HepG2 (cell line): ENCODE measurements at regions not wholly inside any gene's neighbourhood (a gene's known extent, or its start where the extent isn't known, plus 50 kb on each side); places are given as distances from the start of the nearest gene placed in this dataset.

Experiments
- BHLHE40 ChIP-seq: IDR thresholded peaks from 2 replicates; pipeline ENCODE4 v1.6.1; 2011; ENCODE audit warnings: low read length, improper control_type of control experiment
- KDM5B ChIP-seq: sonication (generic); formaldehyde crosslinking; IDR thresholded peaks from 2 replicates; pipeline ENCODE4 v1.4.0; 2020; ENCODE audit warnings: missing genetic modification reagents, mild to moderate bottlenecking, borderline replicate concordance
- STAT5B ChIP-seq: sonication (generic); formaldehyde crosslinking; IDR thresholded peaks from 2 replicates; pipeline ENCODE4 v1.4.0; 2020; ENCODE audit warnings: missing genetic modification reagents
- U2AF1 ChIP-seq: fragments of 200-400 bp; formaldehyde crosslinking; optimal IDR thresholded peaks from 2 replicates; pipeline ENCODE3; 2017; ENCODE audit warnings: mild to moderate bottlenecking, low read depth, low read length
- TF ChIP-seq, protein P1 (sequence below): IDR thresholded peaks from 2 replicates; pipeline ENCODE4 v1.6.1; 2012; ENCODE audit warnings: inconsistent platforms

GRCh38 chr9:118088090-118088489 lies 383.9 kb downstream of the TLR4 start:
- TF ChIP-seq BHLHE40: no peak
- no peak for TF ChIP-seq U2AF1
- TF ChIP-seq, protein P1, sequence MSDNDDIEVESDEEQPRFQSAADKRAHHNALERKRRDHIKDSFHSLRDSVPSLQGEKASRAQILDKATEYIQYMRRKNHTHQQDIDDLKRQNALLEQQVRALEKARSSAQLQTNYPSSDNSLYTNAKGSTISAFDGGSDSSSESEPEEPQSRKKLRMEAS: no peak
- TF ChIP-seq KDM5B (CRISPR knock-in tag): no peak
- no peak for TF ChIP-seq STAT5B
